Vagina (tissue), 2 donors: ENCODE measurements at regions not wholly inside any gene's neighbourhood (a gene's known extent, or its start where the extent isn't known, plus 50 kb on each side); places are given as distances from the start of the nearest gene placed in this dataset.

Experiments
- CTCF ChIP-seq, 3 experiments: fragments of 450-650 bp in 2 of 3; fragments of 200-600 bp in 1 of 3; sonication (generic) in 1 of 3; IDR thresholded peaks; one replicate each; pipeline ENCODE4 v1.5.1; 2017 to 2019; ENCODE audit warnings: antibody characterized with exemption in 3 of 3, mild to moderate bottlenecking in 2 of 3, moderate library complexity in 2 of 3
- POLR2A ChIP-seq, 2 donors: fragments of 450-650 bp; IDR thresholded peaks; one replicate each; pipeline ENCODE4 v1.6.1; 2017; ENCODE audit warnings: antibody characterized with exemption in 2 of 2, mild to moderate bottlenecking in 2 of 2, moderate library complexity in 2 of 2
- POLR2AphosphoS5 ChIP-seq, 2 donors: sonication (generic); formaldehyde crosslinking; IDR thresholded peaks; one replicate each; pipeline ENCODE4 v1.9.0; 2017; ENCODE audit warnings: antibody characterized with exemption in 2 of 2, mild to moderate bottlenecking in 2 of 2, low read depth in 1 of 2; ENCODE audit not compliant: insufficient read depth in 1 of 2

GRCh38 chr2:175553910-175554309, 372.4 kb upstream of the ATP5MC3 start:
- no peak for TF ChIP-seq CTCF (IDR thresholded peaks at IDR 0.05)
- TF ChIP-seq POLR2A (IDR thresholded peaks at IDR 0.05): no peak
- TF ChIP-seq POLR2AphosphoS5 (IDR thresholded peaks at IDR 0.05; ENCODE audit: insufficient read depth in 1 of 2, low read depth in 1 of 2): no peak
